ENCODE measurements at regions not wholly inside any gene's neighbourhood (a gene's known extent, or its start where the extent isn't known, plus 50 kb on each side); places are given as distances from the start of the nearest gene placed in this dataset.

DNA sequence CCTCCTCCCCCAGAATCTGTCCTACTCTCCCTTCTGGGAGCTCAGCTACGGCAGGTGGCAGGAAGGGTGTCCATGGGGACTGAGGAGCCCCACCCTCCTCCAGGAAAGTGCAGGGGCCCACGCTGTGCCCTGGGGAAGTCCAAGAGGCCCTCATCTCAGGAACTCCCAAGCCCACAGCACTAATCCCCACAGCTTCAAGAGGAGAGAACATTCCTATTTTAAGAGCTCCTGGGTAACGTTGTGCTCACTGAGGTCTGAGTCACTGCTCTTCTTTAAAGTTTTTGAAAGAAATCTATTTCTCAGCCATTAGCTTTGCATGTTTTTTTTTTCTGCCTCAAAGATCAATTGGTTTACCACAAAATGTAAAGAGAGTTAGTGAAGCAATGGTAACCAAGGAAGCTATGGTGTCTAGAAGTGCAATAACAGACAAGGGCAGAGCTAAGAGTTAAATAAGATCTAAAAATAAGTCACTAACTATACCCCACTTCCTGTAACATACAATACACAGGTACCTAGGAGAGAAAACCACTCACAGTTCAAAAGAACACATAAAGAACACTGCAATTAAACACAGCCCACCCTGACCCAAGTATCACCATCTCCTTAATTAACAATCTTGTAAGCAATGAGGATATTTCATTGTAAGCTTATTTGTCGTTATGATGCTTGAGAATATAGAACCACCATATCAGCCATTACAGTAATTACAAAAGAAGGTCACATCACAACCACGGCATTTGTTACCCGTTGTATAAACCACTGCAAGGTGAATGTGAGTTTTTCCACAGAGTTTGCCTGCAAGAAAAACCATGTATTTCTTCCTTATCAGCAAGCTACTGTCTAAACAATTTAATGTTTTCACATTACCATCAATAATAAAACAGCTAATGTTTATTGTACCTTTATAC, 382.3 kb upstream of the SLC30A5 start:
- no peak for DNase-seq (ENCODE audit: low read depth in 2 of 2)

DNA sequence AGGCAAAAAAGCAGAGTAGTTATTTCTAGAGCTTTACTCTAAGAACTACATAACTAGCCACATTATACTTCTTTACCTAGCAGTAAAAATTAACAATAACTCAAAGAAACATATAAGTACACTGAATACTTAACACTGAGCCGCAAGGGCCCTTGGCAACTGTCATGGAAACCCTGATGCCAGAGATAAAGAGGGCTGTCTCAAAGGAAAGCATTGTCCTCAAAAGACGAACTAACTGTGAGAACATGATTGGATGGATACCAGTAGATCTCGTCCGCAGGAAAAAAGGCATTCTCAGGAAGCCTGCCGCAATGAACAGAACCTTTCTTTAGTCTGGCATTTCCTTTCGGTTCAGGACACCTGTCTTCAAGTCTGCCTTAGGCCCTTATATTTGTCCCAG, 379.0 kb upstream of the SLC30A5 start:
- no peak for DNase-seq (ENCODE audit: low read depth in 2 of 2)

DNA sequence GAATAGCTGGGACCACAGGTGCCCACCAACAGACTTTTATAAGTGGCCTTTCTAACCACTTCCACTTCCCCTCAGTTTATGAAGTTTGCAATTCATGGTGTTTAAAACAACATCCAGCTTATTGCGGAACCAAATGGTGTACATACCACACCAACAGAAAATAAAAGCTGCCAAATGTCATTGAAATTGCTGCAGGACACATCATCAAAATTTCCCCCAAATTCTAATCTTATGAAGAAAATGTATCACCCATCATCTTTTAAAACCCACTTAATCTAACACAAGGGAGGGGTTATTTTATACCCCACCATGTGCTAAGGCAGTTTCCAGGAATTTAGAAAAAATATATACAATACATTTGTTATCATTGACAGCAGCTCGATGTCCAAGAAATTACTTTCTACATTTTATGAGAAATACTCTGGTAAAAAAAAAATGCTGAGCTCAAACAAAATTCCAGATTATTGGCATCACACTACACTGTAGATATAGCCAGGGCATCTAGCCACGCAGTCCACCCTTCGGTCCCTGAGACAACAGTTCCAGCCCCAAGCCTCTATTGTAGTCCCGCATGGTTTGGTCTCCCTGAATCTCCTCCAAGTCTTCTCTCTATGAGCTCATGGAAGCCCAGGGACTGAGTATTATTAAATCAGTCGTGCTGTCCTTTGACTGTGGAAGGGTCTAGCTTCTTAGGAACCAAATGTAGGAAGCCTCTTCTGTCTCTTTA, 372.8 kb upstream of the SLC30A5 start:
- DNase-seq (ENCODE audit: low read depth in 2 of 2) = no peak

DNA sequence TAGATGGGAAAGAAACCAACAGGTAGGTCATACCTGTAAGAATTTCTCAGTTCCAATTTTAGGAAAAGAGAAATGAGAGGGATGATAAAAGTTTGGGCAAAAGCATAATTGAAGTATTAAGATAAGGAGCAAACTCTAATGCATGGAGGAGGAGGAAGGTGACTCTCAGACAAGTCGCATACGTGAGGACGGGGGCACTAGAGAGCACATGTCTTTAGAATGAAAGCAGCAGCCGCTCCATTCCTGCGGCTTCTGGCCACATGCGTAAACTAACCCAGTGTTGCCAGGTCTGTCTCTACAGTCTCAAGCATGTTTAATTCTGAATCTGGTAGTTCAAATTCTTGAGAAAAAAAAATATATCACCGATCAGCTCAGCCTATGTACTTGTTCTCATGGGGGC, 371.5 kb upstream of the SLC30A5 start:
- DNase-seq (ENCODE audit: low read depth in 2 of 2) = no peak

DNA sequence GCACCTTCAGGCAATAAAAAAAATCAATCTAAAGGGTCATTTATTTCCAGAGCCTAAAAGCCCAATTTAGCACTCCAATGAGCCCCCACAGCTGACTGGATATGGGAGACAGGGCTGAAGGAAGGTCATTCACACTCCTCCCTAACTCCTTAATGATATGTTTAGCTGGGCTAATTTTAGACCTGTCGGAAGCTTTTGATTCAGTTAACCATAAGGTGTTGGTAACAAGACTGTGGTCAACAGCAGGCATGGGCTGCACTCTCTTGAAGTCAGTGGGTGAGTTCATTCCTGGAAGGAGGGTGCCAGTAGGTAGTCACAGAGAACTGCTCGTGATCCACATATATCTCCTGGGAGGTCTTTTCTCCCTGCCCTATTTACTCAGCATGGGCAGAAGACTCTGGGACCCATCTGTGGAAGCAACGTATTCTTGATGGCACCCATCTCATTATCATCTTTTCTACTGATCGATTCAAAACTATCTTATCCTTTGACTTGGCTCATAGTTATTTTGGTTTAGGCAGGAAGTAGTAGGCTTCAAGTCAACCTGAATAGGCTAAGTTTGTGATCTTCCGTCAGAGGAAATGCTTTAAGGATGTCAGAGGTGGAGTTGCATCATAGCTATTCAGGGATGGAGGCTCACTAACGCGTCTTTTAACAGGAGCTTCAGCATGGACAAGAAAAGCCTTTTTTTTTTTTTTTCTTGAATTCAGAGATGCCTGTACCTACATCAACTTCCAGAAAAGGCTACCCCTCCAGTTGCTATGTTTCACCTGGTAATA, 367.7 kb upstream of the SLC30A5 start:
- no peak for DNase-seq (ENCODE audit: low read depth in 2 of 2)

DNA sequence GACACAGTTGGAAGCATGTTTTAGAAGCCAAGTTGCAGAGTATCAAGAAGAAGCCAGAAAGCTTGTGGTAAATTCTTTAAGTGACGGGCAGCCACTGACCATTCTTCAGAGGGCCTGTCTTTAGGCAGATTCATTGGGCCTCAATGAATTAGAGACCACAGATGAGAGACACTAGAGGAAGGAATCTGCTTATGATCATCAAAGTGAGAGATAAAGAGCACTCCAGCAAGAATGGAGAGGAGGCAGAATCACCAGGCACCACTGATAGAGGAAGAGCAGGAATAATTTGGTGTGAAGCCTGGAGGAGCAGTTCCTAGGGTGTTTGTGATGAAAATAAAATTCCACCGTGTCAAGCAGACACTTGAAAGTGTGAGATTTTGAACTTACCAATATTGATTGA, 365.9 kb upstream of the SLC30A5 start:
- no peak for DNase-seq (ENCODE audit: low read depth in 2 of 2)

DNA sequence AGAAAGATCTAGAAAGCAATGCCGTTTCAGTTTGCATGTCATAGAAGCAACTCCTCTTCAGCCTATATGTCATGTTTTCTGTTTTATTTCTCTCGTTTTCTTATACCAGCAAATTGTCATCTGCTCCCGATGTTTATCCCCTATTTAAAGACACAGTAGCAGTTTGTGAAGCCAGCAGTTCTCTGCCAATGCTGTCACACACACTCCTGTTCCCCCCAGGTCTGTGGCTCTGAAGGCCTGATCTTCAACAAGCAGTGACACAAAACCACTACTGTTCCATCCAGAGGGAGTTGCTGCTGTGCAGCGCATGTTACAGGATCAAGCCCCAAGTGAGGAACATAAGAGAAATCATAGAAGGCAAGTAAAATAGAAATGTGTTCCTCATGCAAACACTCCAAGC, 364.1 kb upstream of the SLC30A5 start:
- DNase-seq (ENCODE audit: low read depth in 2 of 2) = no peak

DNA sequence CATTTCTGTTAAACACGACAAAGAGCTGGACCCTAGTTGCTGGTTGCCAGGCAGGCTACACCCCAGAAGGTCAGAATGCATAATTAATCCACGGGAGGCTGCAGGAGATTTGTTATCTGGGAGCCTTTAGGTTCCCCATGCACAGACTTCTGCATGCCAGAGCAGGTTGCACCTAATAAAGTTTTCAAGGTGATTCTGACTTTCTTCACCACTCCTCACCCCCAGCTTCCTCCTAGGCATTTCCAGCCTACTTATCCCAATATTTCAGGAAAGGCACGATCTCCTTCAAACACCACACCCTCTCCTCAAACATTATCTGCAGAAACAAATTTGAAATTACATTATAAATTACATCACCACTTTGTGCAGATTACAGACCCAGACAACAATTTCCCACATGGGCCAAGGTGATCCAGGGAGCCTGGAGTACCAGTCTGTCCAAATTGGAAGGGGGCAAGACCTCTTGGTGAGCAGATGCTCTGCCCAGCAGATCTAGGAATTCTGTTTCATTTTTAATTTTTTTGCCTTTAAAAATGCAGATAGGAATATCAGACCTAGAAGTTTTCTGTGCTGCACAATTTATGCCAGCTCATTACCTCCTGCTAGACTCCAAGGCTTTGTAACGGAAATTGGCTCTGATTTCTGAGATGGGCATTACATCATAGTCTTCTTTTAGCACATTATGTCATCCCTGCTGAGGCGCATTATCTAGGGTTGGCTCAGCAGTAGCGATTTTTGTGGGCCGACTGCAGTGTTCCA, 363.4 kb upstream of the SLC30A5 start:
- no peak for DNase-seq (ENCODE audit: low read depth in 2 of 2)

DNA sequence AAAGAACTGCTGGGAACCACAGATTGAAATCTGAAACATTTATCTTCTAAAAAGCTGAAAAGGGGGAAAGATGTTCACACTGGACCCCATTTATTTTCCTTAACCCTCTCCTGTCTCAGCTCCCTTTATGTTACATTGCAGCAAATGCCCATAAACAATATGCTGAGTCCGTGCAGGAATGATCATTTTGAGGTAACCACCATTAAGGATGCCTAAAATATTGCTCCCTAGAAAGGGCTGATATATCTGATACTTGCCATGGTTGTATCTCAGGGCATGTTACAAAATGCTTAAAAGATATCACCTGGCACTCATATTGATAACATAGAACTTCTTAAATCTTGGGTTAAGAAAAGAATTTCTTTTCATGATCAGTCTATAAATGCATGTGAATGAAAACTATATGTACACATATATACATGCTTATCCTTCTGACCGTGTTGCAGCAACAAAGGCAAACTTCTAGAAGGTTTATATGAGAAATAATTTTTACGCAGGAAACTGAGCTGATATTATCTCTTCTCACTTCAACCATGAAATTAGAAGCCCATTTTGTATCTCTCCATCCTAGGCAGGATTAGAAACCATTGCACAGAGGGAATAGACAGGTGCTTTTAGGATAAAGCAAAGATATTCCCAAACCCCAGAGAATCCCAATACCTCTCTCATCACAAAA, 362.7 kb upstream of the SLC30A5 start:
- no peak for DNase-seq (ENCODE audit: low read depth in 2 of 2)

DNA sequence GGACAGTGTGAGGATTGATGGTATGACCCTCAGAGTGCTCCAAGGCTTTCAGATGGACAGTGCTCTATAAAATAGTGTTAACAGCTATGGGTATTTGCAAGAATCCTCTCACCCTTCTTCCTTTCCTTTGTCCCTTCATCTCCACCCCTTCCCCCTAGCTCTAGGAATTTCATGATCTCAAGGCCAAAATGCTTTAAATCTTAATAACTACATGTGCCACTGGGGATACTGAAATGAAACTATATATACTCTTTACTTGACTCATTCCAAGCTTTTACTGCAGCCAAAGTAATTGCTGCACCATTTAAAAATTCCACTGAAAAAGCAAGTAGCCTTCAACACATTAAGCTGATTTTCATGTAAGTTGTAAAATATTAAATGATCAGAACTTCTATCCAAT, 361.6 kb upstream of the SLC30A5 start:
- DNase-seq (ENCODE audit: low read depth in 2 of 2) = no peak

DNA sequence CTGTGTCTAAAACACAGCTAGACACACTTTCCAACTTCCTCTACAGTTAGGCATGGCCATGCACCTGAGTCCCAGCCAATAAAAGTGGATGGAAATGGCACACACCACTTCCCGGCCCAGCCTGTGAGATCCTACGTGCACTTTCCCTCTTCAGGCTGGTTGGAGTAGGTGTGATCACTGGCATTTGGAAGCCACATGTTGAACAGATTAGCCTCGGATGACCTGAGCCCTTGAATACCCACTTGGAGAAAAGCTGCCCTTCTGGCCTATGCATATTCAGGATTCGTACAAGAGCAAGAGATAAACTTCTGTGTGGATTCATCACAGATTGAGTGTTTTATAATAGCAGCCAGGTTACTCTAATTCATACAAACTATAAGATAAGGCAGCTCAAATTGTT, 359.0 kb upstream of the SLC30A5 start:
- no peak for DNase-seq (ENCODE audit: low read depth in 2 of 2)

DNA sequence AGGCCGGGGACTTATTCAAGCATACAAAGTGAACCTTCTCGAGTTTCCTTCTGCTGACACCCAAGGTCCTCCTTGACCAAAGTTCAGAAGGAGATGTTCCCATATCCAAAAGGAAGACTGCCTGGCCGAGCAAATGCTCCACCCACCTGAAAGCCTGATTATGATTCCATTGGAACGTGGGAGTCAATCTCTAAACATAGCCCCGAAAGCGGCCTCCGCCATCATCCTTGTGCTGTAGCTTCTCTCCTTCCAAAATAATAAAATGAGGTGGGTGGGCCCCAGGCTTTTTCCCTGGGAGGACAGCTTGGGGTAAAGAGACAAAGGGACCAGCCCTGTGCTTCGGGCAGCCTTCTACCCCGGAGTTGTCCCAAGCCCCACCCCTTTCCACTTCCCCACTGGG, 355.6 kb upstream of the SLC30A5 start:
- DNase-seq (ENCODE audit: low read depth in 2 of 2) = no peak

DNA sequence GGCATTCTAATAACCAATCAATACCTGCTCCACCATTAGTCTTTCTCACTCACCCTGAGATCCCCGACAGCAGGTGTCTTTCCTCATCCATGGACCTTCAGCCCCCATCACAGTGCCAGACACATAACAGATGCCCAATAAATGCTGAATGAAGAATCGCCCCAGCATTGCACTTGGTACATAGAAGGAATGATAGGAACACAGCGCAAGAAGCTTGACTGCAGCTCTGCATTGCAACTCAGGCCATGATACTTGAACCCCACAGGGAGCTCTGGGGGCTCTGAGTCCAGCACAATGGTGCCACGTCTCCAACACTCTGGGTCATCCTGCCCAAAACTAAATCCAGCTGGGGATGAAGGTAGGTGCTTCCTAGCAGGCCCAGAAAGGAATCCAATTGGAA, 355.0 kb upstream of the SLC30A5 start:
- no peak for DNase-seq (ENCODE audit: low read depth in 2 of 2)

DNA sequence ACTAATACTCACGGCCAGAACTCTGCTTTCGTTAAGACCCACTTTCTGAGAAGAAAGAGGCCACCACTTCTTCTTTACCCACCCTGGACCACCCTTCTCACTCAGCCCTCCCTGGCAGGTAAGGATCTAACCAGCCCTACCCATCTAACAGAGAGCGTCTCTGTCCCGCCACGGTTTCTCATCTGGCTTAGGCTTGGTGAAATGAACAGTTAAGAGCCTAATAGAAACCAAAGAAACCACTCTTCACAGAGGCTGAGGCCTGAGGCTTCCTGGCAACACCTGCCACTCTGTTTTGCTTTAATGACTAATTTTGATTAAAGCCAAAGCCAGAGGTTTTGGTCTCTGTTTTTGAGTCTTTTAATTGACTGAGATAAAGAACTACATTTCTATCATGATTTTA, 354.1 kb upstream of the SLC30A5 start:
- DNase-seq (ENCODE audit: low read depth in 2 of 2) = no peak

DNA sequence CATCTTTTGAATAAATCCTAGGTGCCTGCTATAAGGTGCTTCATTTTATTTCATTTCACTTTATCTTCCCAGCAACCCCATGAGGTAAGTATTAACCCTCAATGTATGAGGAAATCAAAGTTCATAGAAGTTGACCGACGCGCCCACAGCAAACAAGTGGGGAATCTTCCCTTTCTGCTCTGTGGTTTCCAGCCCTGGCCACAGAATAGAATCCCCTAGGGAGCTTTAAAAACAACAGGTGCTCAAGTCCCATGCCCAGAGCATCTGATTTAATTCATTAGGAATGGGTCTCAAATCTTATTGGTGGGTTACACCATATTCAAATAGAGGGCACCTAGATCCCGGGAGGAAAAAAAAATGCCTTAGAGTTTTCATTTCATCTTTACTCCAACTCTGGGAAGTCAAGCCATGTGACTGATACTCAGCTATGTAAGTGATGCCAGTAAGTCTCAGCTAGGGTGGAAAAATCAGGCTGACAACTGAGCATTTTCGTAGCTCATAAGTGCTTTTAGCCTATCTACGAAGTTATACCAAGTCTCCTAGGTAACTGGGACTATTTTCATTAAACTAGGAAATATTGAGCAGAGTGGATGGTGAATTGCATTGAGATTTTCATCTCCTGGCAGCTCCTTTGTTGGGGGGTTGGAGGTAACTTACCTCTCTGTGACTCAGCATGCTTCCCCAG, 353.4 kb upstream of the SLC30A5 start:
- DNase-seq (ENCODE audit: low read depth in 2 of 2) = no peak

DNA sequence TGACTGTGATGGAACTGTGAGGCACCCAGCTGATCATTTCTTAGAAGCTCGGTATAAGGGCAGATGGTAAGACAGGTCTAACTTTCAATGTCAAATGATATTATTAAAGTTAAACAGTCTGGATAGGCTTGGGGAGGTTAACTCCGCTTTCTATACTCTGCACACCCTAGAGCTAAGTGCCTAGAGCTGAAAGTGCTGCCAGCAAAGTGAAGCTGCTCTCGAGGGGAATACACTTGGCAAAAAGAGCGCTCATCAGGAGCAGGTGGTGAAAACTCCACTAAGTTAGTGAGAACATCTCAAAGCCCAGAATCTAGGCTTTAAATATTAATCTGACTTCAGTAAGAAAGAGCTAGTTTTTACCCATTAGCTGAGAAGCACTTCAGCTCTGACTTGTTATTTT, 349.6 kb upstream of the SLC30A5 start:
- DNase-seq (ENCODE audit: low read depth in 2 of 2) = no peak

DNA sequence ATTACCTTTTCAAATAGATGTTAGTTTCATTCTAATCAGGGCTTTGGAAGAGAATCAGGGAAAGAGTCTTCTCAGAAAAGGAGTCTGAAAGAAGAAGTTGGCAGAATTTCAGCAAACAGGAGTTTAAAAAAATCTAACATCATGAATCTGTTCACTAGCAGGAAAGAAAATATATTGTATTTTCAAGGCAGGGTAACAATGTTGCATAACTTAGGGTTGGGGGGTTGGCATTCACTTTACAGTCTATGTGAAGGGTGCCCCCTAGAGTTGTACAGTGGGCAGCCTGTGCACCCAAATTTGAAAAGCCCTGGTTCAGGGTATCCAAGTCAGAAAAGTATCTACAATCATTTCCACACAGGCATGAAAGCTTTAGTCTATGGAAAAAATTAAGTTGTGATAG, 348.4 kb upstream of the SLC30A5 start:
- DNase-seq (ENCODE audit: low read depth in 2 of 2) = no peak

DNA sequence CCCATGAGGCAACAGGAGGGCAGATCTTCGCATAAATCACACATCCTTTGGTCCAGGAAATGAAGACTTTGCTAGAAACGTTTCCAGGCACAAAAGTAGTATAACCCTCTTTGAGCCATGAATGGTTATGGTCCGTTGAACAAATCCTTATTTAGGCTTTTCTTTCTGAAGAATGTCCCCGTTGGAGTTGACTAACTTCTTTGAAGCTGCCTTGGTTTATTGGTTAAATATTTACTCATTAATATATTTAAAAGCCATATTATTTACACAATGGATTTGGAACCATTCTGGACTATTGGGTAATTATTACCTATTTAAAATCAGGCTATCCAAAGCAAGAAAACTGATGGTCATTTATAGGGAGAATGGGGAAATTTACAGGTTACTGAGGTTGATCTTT, 347.6 kb upstream of the SLC30A5 start:
- no peak for DNase-seq (ENCODE audit: low read depth in 2 of 2)

DNA sequence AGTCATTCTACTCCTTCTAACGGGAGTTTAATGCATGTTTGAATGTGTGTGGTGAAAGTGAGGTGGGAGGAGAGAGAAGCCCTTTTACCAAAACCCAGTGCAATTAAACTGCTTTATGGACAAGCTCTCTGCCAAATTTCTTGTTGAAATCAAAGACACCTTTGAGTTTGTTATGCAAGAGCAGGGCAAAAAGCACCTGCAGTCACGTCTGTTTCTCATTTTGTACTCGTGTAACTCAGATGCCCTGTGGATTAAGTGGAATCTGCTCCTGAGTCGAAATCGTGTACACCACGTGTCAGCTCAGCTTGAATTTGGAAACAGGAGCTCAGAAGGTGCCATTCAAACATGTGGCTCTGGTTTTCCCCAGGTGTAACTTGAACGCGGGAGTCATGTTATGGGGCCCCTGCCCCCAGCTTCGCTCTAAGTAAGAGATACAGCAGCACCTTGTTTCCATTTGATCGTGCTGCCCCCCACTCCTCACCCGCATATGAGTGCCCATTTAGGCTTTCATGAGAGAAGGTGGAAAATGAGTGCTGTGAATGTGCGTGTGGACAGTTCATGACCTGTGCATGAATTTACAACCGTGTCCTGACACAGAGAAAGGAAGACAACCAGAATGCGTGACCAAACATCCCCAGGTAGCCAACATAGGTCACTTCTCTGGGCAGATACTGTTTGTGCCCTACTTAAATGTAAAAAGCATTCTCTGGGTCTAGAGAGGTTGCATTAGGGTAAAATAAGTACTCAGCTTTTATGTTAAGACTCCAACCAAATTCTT, 347.0 kb upstream of the SLC30A5 start:
- DNase-seq (ENCODE audit: low read depth in 2 of 2) = no peak

DNA sequence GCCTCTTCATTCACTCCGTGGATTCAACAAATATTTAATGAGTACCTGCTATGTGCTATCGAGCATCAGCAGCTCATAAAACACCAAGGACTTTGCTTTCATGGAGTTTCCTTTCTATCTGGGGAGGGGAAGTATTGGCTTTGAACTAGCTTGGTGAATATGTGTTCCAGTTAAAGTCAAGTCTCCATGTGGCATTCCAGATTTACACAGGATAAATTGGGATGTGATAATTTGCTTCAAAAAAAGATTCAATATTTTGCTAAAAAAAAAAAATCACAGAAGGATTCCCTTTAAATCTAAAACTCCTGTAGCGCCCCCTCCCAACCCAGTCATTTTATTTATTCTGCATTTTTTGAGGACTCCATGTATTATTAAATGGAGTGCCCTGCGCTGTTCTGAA, 346.3 kb upstream of the SLC30A5 start:
- DNase-seq (ENCODE audit: low read depth in 2 of 2) = no peak

Measured in stimulated activated CD8-positive, alpha-beta memory T cell treated with anti-CD3 and anti-CD28 coated beads, Interleukin-15, amount 100 ng/mL, for 4 hours (primary cell).